ENCODE measurements at regions not wholly inside any gene's neighbourhood (a gene's known extent, or its start where the extent isn't known, plus 50 kb on each side); places are given as distances from the start of the nearest gene placed in this dataset.

DNA sequence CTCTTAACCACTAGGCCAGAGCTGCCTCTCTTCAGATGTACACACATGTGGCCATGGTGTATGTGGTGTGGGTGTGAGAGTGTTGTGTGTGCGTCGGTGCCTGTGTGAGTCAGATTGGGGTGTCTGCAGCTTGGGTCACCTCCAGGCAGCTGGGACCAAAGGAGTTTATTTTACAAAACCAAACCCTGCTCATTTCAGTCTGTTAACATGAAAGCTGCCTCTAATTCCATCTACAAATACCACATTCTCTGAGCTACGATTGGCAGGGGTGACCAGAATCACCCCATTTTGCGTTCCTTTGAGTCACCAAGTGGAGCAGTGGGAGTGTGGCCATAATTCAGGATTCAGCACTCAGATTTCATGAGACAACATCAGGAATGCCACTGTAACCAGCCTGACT is 105.3 kb downstream of the IRX5 start:
- TF ChIP-seq, protein P1, sequence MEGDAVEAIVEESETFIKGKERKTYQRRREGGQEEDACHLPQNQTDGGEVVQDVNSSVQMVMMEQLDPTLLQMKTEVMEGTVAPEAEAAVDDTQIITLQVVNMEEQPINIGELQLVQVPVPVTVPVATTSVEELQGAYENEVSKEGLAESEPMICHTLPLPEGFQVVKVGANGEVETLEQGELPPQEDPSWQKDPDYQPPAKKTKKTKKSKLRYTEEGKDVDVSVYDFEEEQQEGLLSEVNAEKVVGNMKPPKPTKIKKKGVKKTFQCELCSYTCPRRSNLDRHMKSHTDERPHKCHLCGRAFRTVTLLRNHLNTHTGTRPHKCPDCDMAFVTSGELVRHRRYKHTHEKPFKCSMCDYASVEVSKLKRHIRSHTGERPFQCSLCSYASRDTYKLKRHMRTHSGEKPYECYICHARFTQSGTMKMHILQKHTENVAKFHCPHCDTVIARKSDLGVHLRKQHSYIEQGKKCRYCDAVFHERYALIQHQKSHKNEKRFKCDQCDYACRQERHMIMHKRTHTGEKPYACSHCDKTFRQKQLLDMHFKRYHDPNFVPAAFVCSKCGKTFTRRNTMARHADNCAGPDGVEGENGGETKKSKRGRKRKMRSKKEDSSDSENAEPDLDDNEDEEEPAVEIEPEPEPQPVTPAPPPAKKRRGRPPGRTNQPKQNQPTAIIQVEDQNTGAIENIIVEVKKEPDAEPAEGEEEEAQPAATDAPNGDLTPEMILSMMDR (IDR thresholded peaks at IDR 0.05; ENCODE audit: low read depth, low read length, missing control alignments), result no peak
- Histone ChIP-seq H3K27ac (no peak overlapping the region), H3K27me3 (replicated peaks) (no peaks in the 10 kb centered on the region), H3K4me3 (ENCODE audit: low read depth, low read length) (no peak overlapping the region), H3K36me3 (replicated peaks) (no peaks in the 10 kb centered on the region)
- no peak for DNase-seq
- in situ Hi-C loops (cut with HindIII; ENCODE audit: low pct_ligation_motif_present, low sequenced_read_pairs), result no loop called here

DNA sequence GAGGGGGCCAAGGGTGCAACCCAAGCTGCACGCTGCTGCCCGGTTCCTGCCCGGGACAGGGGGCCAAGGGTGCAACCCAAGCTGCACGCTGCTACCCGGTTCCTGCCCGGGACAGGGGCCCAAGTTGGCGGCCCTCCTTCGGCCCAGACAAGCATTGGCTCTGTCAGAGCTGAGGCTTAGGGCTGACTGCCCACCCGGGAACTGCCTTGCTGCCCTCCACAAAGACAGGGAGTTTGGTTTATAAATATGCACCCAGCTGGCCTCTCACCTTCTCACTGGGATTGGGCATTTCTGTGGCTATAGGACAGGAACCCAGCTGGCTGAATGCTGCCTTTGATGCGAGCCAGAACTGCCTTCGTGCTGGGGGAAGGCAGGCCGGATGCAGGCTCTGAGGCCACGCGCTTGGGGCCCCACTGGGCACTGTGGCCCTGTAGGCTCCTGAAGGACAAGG is 105.7 kb downstream of the IRX5 start:
- in situ Hi-C loops (cut with HindIII; ENCODE audit: low pct_ligation_motif_present, low sequenced_read_pairs), result no loop called here
- no peaks in the 10 kb centered on the region for H3K27me3 ChIP-seq (replicated peaks)
- TF ChIP-seq, protein P1 (IDR thresholded peaks at IDR 0.05; ENCODE audit: low read depth, low read length, missing control alignments), result no peak
- no peak overlapping the region for H3K4me3 ChIP-seq (ENCODE audit: low read depth, low read length)
- DNase-seq, result no peak
- no peak overlapping the region for H3K27ac ChIP-seq
- H3K36me3 ChIP-seq (replicated peaks), result no peaks in the 10 kb centered on the region

GRCh38 chr16:55037046-55037445 is 106.4 kb downstream of the IRX5 start:
- Histone ChIP-seq H3K4me3 (ENCODE audit: low read depth, low read length) (no peak overlapping the region), H3K27me3 (replicated peaks) (no peaks in the 10 kb centered on the region)
- no peak for DNase-seq

GRCh38 chr16:55037966-55038365 is 107.3 kb downstream of the IRX5 start:
- TF ChIP-seq, protein P1 (IDR thresholded peaks at IDR 0.05; ENCODE audit: low read depth, low read length, missing control alignments), result no peak
- in situ Hi-C loops (cut with HindIII; ENCODE audit: low pct_ligation_motif_present, low sequenced_read_pairs), result no loop called here
- DNase-seq, result no peak
- Histone ChIP-seq H3K27ac (no peak overlapping the region), H3K27me3 (replicated peaks) (no peaks in the 10 kb centered on the region), H3K36me3 (replicated peaks) (no peaks in the 10 kb centered on the region), H3K4me3 (ENCODE audit: low read depth, low read length) (no peak overlapping the region)

More at GRCh38 chr16:55037046-55037445, 106.4 kb downstream of the IRX5 start:
- TF ChIP-seq, protein P1 (IDR thresholded peaks at IDR 0.05; ENCODE audit: low read depth, low read length, missing control alignments), result no peak
- H3K36me3 ChIP-seq (replicated peaks), result no peaks in the 10 kb centered on the region
- in situ Hi-C loops (cut with HindIII; ENCODE audit: low pct_ligation_motif_present, low sequenced_read_pairs), result no loop called here
- H3K27ac ChIP-seq, result no peak overlapping the region

GRCh38 chr16:55039042-55039441 is 108.4 kb downstream of the IRX5 start:
- TF ChIP-seq, protein P1 (IDR thresholded peaks at IDR 0.05; ENCODE audit: low read depth, low read length, missing control alignments), result no peak
- in situ Hi-C loops (cut with HindIII; ENCODE audit: low pct_ligation_motif_present, low sequenced_read_pairs), result no loop called here
- no peak overlapping the region for H3K4me3 ChIP-seq (ENCODE audit: low read depth, low read length)
- H3K36me3 ChIP-seq (replicated peaks), result no peaks in the 10 kb centered on the region
- DNase-seq, result no peak
- H3K27ac ChIP-seq, result no peak overlapping the region
- no peaks in the 10 kb centered on the region for H3K27me3 ChIP-seq (replicated peaks)

DNA sequence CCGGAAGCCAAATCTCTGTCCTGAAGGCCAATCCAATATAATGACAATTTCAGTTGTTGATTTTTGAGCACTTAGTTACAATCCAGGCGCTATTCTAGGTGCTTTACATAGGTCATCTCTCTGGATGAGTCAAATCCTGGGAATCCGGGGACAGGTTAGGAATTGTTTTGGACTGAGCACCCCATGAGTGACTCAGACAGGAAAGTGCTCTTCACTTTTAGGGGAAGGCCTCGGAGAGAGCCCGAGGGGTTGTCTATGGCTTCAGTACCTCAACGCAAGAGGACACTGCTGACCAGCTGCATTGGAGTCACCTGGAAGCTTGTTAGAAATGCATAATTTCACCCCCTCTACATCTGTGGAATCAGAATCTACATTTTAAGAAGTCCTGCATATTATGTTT is 108.8 kb downstream of the IRX5 start:
- TF ChIP-seq, protein P1 (IDR thresholded peaks at IDR 0.05; ENCODE audit: low read depth, low read length, missing control alignments), result no peak
- no peak overlapping the region for H3K4me3 ChIP-seq (ENCODE audit: low read depth, low read length)
- in situ Hi-C loops (cut with HindIII; ENCODE audit: low pct_ligation_motif_present, low sequenced_read_pairs), result no loop called here
- no peak for DNase-seq
- H3K27ac ChIP-seq, result no peak overlapping the region
- H3K36me3 ChIP-seq (replicated peaks), result no peaks in the 10 kb centered on the region
- no peaks in the 10 kb centered on the region for H3K27me3 ChIP-seq (replicated peaks)

Measured in brain microvascular endothelial cell (primary cell).